Duodenal mucosa (tissue), 2 donors: ENCODE measurements at regions not wholly inside any gene's neighbourhood (a gene's known extent, or its start where the extent isn't known, plus 50 kb on each side); places are given as distances from the start of the nearest gene placed in this dataset.

Source experiments
- H3K27ac ChIP-seq: one replicate; pipeline ENCODE4 v1.7.0; 2013; ENCODE audit warnings: low read depth, low read length
- H3K27me3 ChIP-seq, 2 donors: one replicate each; pipeline ENCODE4 v1.7.0; 2013; ENCODE audit warnings: low read length in 2 of 2, control low read depth in 1 of 2; ENCODE audit not compliant: insufficient read depth in 2 of 2, control insufficient read depth in 1 of 2
- H3K36me3 ChIP-seq, 2 donors: one replicate each; pipeline ENCODE4 v1.7.0; 2013; ENCODE audit warnings: low read length in 2 of 2, control low read depth in 1 of 2; ENCODE audit not compliant: insufficient read depth in 2 of 2, control insufficient read depth in 1 of 2
- H3K4me1 ChIP-seq, 2 donors: one replicate each; pipeline ENCODE4 v1.7.0; 2013; ENCODE audit warnings: low read length in 2 of 2, control low read depth in 1 of 2; ENCODE audit not compliant: insufficient read depth in 2 of 2, control insufficient read depth in 1 of 2
- H3K4me3 ChIP-seq, 2 donors: one replicate each; pipeline ENCODE4 v1.7.0; 2013; ENCODE audit warnings: low read length in 2 of 2, low read depth in 1 of 2
- H3K9ac ChIP-seq, 2 donors: one replicate each; pipeline ENCODE4 v1.7.0; 2013; ENCODE audit warnings: low read length in 2 of 2, low read depth in 1 of 2
- H3K9me3 ChIP-seq, 2 donors: one replicate each; pipeline ENCODE4 v1.7.0; 2013; ENCODE audit warnings: low read length in 2 of 2, control low read depth in 1 of 2; ENCODE audit not compliant: control insufficient read depth in 1 of 2

DNA sequence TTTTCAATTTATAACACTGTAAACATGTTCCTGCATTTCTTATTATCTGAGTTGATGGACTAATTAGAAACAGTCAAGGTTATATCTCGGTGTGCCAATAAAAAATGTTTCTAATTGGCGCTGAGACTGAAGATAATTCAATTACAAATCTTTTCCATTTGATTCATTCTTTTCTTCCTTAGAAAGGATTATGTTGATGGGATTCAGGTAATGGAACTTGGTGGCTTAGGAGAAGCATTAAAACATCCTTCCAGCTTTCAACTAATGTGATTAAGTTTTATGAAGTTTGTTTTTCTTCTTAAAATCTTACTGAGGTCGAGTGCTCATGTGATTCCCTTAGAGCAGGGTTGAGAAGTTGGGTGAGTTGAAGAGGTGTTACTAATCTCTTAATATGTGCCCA is 1015.3 kb downstream of the NR2F1-AS1 start:
- no peaks in the 10 kb centered on the region for H3K9me3 ChIP-seq
- H3K4me3 ChIP-seq: no peak overlapping the region
- no peaks in the 10 kb centered on the region for H3K36me3 ChIP-seq
- no peaks in the 10 kb centered on the region for H3K27me3 ChIP-seq
- no peak overlapping the region for H3K27ac ChIP-seq
- H3K4me1 ChIP-seq: no peaks in the 10 kb centered on the region
- no peak overlapping the region for H3K9ac ChIP-seq

DNA sequence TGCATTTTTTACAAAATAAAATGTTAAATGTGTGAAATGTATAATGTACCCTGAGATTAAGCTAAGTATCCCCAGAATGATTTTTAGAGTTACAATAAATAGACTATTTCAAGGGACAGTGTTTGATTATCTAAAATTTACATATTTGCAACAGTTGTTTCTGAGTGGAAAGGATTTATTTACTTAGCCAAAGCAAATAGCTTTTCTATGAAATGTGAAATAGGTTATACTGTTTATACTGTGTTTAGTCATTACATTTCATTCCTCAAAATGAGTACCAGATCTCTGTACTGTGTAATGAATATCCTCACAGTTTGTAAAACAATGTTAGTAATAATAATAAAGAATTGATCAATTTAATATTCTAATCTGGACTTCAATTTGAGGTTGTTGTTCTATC is 1019.0 kb downstream of the NR2F1-AS1 start:
- no peak overlapping the region for H3K27ac ChIP-seq

DNA sequence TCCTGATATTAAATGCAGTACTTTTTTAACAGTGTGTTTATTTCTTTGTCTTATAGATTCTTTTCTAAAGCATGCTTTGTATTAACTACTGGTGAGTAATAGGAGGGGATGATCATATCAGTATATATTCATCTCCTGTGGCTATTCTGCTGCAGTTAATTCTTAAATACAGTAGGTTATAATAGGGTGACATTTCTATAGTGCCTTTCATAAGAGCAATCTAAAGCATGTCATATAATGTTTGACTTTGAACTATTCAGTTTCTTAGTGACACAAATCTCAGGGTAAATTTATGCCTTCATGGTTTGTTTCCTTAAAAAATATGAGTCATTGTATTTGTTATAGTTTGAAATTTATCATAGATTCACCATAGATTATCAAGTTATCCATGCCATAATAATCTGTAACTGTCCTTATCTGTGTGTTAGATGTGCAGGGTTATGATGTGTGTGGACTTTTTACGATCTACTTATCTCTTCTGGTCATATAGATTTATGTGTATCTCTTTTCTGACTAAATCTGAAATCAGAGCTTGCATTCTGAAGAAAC is 1019.5 kb downstream of the NR2F1-AS1 start:
- Histone ChIP-seq H3K27ac (no peak overlapping the region), H3K27me3 (no peaks in the 10 kb centered on the region), H3K36me3 (no peaks in the 10 kb centered on the region), H3K9ac (no peak overlapping the region), H3K4me1 (no peaks in the 10 kb centered on the region), H3K4me3 (no peak overlapping the region), H3K9me3 (no peaks in the 10 kb centered on the region)

More for the DNA sequence above, 1019.0 kb downstream of the NR2F1-AS1 start:
- no peak overlapping the region for H3K9ac ChIP-seq
- H3K36me3 ChIP-seq: no peaks in the 10 kb centered on the region
- no peaks in the 10 kb centered on the region for H3K9me3 ChIP-seq
- no peak overlapping the region for H3K4me3 ChIP-seq
- no peaks in the 10 kb centered on the region for H3K27me3 ChIP-seq
- no peaks in the 10 kb centered on the region for H3K4me1 ChIP-seq

DNA sequence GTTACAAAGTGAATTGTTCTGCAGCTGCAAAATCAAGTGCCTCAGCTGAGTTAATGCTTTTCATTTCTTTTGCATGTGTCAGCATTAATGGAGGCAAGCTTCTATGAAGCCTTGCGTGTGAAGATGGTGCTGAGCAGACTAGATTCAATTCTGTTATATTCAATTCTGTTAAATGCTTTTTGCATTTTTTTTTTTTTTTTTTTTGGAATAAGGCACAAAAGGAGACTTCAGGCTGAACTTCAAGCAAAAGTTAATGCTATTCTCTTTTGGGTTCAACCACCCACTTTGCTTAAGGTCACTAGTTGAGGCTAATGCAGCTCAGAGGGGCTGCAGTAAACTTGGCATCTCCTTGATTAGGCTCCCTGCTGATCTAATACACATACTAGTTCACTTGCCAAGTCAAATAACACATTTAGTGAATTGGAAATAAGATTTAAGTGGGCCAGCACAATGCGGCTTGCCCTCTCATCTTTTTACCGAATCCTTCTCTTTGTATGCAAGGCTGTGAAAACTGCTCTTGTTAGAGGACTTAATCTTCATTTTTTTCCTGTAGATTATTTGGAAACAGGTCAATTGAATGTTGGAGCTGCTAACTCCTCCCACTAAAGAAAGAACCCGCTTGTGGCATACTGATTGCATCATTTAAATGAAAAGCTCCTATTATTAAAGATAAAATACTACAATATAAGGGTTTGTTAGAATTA is 1020.2 kb downstream of the NR2F1-AS1 start:
- Histone ChIP-seq H3K9me3 (no peaks in the 10 kb centered on the region), H3K27ac (no peak overlapping the region), H3K9ac (no peak overlapping the region), H3K4me3 (no peak overlapping the region), H3K27me3 (no peaks in the 10 kb centered on the region), H3K36me3 (no peaks in the 10 kb centered on the region), H3K4me1 (no peaks in the 10 kb centered on the region)

DNA sequence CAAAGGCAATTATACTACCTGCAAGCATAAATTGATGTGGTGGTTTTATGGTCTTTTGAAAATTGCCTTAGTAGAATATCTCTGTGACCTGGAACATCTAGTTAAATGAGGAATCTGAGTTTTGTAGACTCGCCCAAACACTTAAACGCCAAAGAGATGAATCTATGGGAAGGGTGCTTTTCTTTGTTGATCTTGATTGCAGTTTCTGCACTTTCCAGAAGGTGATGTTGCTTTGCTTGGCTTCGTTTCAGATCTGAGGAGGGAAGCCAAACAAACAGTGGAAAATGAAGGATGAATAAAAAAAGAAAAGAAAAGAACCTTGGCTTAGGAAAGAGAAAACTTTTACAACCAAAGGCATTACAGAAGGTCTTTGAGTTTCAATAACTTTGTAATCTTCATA is 1021.2 kb downstream of the NR2F1-AS1 start:
- H3K36me3 ChIP-seq: no peaks in the 10 kb centered on the region
- no peak overlapping the region for H3K27ac ChIP-seq
- no peaks in the 10 kb centered on the region for H3K4me1 ChIP-seq
- H3K9ac ChIP-seq: no peak overlapping the region
- H3K4me3 ChIP-seq: no peak overlapping the region
- H3K9me3 ChIP-seq: no peaks in the 10 kb centered on the region
- H3K27me3 ChIP-seq: no peaks in the 10 kb centered on the region

DNA sequence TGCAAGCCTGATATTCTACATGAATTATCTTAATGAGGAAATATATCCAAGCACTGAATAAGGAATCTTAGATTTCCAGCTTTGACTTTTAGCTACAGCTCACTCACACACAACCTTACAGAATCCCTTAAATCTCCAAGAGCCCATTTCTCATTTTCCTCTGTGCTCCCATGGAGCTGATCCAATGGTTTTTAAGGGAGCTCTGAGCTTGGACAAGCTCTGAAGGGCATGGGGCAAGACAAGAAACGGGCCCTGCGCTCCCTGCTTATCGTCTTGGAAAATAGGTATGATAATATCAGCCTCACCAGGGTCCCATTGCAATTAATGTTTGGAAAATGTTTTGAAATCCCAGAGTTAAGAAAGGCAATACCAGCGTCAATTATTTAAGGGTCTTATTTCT is 1021.7 kb downstream of the NR2F1-AS1 start:
- no peaks in the 10 kb centered on the region for H3K36me3 ChIP-seq
- no peaks in the 10 kb centered on the region for H3K4me1 ChIP-seq
- no peak overlapping the region for H3K4me3 ChIP-seq
- H3K27ac ChIP-seq: no peak overlapping the region
- no peak overlapping the region for H3K9ac ChIP-seq
- no peaks in the 10 kb centered on the region for H3K27me3 ChIP-seq
- no peaks in the 10 kb centered on the region for H3K9me3 ChIP-seq

DNA sequence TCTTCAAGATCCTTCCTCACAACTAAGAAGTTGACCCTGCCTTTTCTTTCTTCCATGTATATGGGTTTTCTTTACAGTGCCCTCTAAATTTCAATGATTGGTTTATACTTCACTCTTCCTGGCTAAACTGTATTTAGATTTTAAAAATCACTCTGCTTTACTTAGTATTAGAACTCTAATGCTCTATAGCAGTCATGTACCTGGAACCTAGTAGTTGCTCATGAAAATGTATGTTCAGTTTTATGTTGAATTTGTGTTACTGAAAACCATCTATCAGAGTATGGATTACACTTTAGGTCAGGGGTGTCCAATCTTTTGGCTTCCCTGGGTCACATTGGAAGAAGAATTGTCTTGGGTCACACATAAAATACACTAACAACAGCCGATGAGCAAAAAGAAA is 1024.3 kb downstream of the NR2F1-AS1 start:
- Histone ChIP-seq H3K36me3 (no peaks in the 10 kb centered on the region), H3K4me3 (no peak overlapping the region), H3K27me3 (no peaks in the 10 kb centered on the region), H3K4me1 (no peaks in the 10 kb centered on the region), H3K9me3 (no peaks in the 10 kb centered on the region), H3K27ac (no peak overlapping the region), H3K9ac (no peak overlapping the region)

DNA sequence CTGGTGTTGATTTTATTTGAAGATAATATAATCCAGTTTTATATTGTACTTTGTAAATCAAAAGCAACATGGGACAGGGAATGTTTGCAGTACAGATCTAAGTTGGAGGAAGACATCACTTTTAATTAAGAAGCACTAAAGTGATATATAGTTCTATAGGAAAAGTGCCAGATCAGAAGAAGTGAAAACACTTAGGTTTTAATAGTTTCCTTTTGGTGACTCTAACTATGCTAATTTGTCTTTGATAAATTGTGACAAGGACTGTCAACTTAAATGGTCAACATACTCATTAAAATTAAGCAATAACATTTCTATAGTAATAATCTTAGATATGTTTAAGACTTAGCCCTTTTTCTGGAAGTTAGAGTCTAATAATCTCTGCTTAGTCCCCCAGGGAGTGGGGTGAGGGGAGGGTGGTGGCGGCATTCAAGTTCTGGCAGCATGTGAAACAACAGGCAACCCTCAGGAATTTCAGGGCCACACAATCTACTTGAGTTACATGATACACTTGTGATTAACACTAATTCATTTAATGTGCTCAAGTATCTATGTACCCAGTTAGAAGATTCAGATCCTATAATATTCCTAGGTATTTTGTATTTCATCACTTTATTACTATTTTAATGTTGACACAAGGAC is 1026.5 kb downstream of the NR2F1-AS1 start:
- Histone ChIP-seq H3K4me1 (no peaks in the 10 kb centered on the region), H3K4me3 (no peak overlapping the region), H3K36me3 (no peaks in the 10 kb centered on the region), H3K27ac (no peak overlapping the region), H3K9me3 (no peaks in the 10 kb centered on the region), H3K9ac (no peak overlapping the region), H3K27me3 (no peaks in the 10 kb centered on the region)

DNA sequence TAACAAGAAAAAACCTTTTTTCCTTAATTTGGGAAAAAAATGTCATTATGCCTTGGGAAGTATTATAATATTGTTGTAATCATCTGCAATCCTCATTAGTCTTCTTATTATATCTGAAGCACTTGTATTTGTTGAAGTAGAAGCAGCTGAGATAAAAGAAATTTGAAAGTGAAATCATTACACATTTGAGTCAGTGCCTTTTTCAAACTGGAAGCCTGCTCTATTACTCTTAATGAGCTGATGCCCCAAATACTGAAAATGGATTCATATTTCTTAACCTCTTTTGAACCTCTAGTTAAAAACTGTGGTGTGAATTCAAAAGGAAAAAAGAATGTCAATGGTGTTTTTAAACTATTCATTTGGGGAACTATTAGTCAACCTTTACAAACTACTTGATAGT is 1027.7 kb downstream of the NR2F1-AS1 start:
- Histone ChIP-seq H3K9ac (no peak overlapping the region), H3K36me3 (no peaks in the 10 kb centered on the region), H3K4me3 (no peak overlapping the region), H3K9me3 (no peaks in the 10 kb centered on the region), H3K4me1 (no peaks in the 10 kb centered on the region), H3K27ac (no peak overlapping the region), H3K27me3 (no peaks in the 10 kb centered on the region)

DNA sequence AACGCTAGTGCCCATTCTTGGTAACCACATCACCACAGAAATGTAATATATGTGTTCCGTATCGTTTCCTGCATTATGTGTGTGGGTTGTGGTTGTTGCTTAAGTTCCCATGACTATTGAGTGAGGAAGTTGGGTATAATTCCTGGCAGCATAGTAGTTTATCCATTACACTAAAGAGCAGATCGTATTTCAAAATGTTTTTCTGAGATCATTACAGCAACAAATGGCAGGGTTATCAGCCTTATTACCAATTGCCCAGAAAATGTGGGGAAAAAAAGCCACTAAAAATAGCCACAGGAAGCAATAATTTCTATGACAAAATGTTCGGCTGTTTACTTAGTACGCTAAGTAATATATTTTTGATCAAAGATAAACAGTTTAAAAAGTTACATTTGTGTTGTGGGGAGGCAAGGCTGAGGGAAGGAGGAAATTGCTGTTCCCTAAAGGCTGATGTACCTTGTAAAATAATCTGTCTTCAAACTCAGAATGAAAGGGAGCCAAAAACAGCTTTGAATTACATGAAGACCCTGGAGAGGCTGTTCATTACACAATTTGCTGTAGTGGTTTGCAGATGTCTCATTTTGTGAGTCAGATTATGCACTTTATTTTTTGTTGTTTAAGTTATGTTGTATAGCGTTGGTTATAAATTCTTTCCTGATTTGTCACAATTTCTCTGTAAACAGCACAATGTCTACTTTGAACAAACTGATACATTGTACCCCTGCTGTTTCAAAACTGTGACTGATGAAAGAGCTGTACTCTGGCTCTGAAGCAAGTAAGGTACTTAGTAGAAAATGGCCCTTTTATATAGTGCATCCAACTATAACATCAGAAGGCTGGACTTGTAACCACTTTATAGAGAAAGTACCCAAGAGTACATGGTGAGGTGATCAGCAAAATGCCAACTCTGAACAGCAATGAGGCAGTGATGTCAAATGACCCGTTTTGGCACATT is 1028.5 kb downstream of the NR2F1-AS1 start:
- Histone ChIP-seq H3K4me3 (no peak overlapping the region), H3K36me3 (no peaks in the 10 kb centered on the region), H3K9ac (no peak overlapping the region), H3K9me3 (no peaks in the 10 kb centered on the region), H3K27ac (no peak overlapping the region), H3K27me3 (no peaks in the 10 kb centered on the region), H3K4me1 (no peaks in the 10 kb centered on the region)
